Neural progenitor cell (in vitro differentiated cells): ENCODE measurements at regions not wholly inside any gene's neighbourhood (a gene's known extent, or its start where the extent isn't known, plus 50 kb on each side); places are given as distances from the start of the nearest gene placed in this dataset.

Experiments
- EZH2 ChIP-seq: fragments of 200-600 bp; sonication (generic); IDR thresholded peaks from 2 replicates; pipeline ENCODE4 v1.6.1; 2017; ENCODE audit warnings: antibody characterized with exemption, mild to moderate bottlenecking, moderate library complexity
- EZH2phosphoT487 ChIP-seq: fragments of 200-600 bp; sonication (generic); IDR thresholded peaks from 2 replicates; pipeline ENCODE4 v1.6.1; 2017; ENCODE audit warnings: antibody characterized with exemption
- TF ChIP-seq, protein P1 (sequence below): fragments of 200-600 bp; sonication (generic); IDR thresholded peaks from 2 replicates; pipeline ENCODE4 v1.5.1; 2017; ENCODE audit warnings: antibody characterized with exemption, mild to moderate bottlenecking

DNA sequence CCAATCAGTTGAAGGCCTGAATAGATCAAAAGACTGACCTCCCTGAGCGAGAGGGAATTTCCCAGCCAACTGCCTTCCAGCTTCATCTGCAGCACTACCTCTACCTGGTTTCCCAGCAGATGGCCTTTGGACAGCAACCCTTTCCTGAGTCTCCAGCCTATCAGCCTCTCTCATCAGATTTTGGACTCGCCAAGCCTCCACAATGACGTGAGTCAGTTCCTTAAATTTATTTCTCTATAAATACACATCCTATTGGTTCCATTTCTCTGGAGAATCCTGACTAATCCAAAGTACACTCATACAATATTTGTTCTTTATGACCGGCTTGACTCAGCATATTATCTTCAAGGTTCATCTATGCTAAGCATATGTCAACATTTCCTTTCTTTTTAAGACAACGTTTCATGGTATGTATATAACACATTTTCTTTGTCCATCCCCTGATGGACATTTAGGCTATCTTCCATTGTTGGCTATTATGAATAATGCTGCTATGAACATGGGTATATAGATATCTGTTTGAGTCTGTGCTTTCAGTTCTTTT, 294.6 kb downstream of the LRATD1 start:
- TF ChIP-seq, protein P1, sequence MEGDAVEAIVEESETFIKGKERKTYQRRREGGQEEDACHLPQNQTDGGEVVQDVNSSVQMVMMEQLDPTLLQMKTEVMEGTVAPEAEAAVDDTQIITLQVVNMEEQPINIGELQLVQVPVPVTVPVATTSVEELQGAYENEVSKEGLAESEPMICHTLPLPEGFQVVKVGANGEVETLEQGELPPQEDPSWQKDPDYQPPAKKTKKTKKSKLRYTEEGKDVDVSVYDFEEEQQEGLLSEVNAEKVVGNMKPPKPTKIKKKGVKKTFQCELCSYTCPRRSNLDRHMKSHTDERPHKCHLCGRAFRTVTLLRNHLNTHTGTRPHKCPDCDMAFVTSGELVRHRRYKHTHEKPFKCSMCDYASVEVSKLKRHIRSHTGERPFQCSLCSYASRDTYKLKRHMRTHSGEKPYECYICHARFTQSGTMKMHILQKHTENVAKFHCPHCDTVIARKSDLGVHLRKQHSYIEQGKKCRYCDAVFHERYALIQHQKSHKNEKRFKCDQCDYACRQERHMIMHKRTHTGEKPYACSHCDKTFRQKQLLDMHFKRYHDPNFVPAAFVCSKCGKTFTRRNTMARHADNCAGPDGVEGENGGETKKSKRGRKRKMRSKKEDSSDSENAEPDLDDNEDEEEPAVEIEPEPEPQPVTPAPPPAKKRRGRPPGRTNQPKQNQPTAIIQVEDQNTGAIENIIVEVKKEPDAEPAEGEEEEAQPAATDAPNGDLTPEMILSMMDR, result no peak
- no peak for TF ChIP-seq EZH2phosphoT487
- no peak for TF ChIP-seq EZH2
